ENCODE measurements at regions not wholly inside any gene's neighbourhood (a gene's known extent, or its start where the extent isn't known, plus 50 kb on each side); places are given as distances from the start of the nearest gene placed in this dataset.

DNA sequence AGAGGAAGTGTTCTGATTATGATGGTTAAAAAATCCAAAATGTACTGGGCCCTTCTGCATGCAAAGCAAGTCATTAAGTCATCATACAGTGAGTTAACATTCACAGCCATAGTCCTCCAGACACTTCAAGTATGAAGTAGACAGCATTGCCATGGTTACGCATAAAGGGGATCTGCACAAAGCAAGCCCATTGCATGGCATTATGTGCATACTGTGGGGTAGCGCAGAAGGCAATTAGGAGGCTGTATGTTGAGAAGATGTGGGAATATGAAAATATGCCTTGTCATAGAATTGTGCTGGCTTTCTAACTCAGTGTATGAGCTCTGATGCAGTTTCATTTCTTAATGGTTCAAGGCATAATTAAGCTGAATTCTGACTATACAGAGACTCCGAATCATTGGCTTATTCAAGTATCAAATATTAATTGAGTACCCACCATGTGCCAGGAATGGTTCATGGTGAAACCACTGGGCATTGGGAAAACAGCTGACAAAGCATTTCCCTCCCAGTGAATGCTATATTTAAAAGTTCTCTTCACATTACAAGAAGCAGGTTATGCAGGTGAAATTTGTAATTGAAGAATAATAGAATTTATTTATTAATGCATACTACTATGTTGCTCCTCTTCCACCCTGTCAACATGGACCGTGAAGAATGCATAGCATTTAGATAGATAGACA, 588.9 kb downstream of the ZNF674 start:
- H3K4me3 Mint-ChIP-seq, result no peak overlapping the region
- peaks cover 0 to 19% (median 7%) of the 10 kb centered on the region in 7 donors for H3K9me3 Mint-ChIP-seq
- DNase-seq, result no peak

DNA sequence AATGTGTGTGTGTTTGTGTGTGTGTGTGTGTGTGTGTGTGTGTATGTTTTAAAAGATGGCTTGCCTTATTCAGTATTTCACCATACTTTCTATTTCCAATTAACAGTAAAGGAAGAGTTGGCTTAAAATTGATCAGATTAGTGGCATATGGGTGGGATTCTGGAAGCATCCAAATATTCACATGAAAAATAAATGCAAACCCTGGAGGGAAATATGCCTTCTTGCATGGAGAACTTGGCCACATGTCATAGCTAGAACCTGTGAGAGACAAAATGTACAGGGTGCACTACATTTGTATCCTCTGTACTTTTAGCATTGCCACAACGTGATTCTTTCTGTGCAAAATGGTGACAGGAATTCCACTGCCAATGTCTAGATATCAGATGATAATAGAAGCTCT, 589.6 kb downstream of the ZNF674 start:
- H3K9me3 ChIP-seq (replicated peaks in 1 of 2; ENCODE audit: control insufficient read depth in 1 of 2, insufficient read depth in 1 of 2, low read length in 2 of 2), result peaks cover 8 to 9% of the 10 kb centered on the region in 2 donors
- H3K36me3 ChIP-seq (replicated peaks in 1 of 2; ENCODE audit: control insufficient read depth in 1 of 2, insufficient read depth in 2 of 2, low read length in 2 of 2), result no peaks in the 10 kb centered on the region

More for the DNA sequence above, 588.9 kb downstream of the ZNF674 start:
- H3K27me3 Mint-ChIP-seq (ENCODE audit: low read depth in 3 of 3), result peaks cover 0 to 14% (median 0%) of the 10 kb centered on the region in 3 donors
- no peak overlapping the region for H3K4me3 ChIP-seq (replicated peaks in 1 of 3; ENCODE audit: low read depth in 2 of 3, low read length in 3 of 3)
- TF ChIP-seq, protein P1, sequence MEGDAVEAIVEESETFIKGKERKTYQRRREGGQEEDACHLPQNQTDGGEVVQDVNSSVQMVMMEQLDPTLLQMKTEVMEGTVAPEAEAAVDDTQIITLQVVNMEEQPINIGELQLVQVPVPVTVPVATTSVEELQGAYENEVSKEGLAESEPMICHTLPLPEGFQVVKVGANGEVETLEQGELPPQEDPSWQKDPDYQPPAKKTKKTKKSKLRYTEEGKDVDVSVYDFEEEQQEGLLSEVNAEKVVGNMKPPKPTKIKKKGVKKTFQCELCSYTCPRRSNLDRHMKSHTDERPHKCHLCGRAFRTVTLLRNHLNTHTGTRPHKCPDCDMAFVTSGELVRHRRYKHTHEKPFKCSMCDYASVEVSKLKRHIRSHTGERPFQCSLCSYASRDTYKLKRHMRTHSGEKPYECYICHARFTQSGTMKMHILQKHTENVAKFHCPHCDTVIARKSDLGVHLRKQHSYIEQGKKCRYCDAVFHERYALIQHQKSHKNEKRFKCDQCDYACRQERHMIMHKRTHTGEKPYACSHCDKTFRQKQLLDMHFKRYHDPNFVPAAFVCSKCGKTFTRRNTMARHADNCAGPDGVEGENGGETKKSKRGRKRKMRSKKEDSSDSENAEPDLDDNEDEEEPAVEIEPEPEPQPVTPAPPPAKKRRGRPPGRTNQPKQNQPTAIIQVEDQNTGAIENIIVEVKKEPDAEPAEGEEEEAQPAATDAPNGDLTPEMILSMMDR (IDR thresholded peaks at IDR 0.05), result no peak
- no peak overlapping the region for H2AFZ ChIP-seq (ENCODE audit: insufficient read depth, low read depth, low read length, poor library complexity, severe bottlenecking)
- no peaks in the 10 kb centered on the region for H4K20me1 ChIP-seq (ENCODE audit: insufficient read depth, low read length)
- H3K36me3 ChIP-seq (replicated peaks in 1 of 2; ENCODE audit: control insufficient read depth in 1 of 2, insufficient read depth in 2 of 2, low read length in 2 of 2), result no peaks in the 10 kb centered on the region
- H3K27me3 ChIP-seq (ENCODE audit: control insufficient read depth in 2 of 2, insufficient read depth in 2 of 2, low read length in 2 of 2), result peaks cover 0 to 6% of the 10 kb centered on the region in 2 donors
- no peak overlapping the region for H3K27ac Mint-ChIP-seq
- H3K27ac ChIP-seq (ENCODE audit: low read depth in 1 of 2, low read length in 2 of 2), result no peak overlapping the region
- no peaks in the 10 kb centered on the region for H3K4me1 Mint-ChIP-seq
- no peak overlapping the region for H3K9ac ChIP-seq (ENCODE audit: insufficient read depth, low read length, poor library complexity, severe bottlenecking)
- H3K4me1 ChIP-seq (ENCODE audit: control insufficient read depth in 1 of 2, insufficient read depth in 2 of 2, low read length in 2 of 2), result no peaks in the 10 kb centered on the region
- H3K4me2 ChIP-seq (replicated peaks; ENCODE audit: extremely low read depth, low read length, poor library complexity, severe bottlenecking), result no peak overlapping the region
- WGBS (ENCODE audit: insufficient coverage), result no CpG with 5 or more reads among the region's 4 CpGs
- no peaks in the 10 kb centered on the region for H3K79me2 ChIP-seq (ENCODE audit: insufficient read depth, low read length)
- H3K9me3 ChIP-seq (replicated peaks in 1 of 2; ENCODE audit: control insufficient read depth in 1 of 2, insufficient read depth in 1 of 2, low read length in 2 of 2), result peaks cover 8 to 9% of the 10 kb centered on the region in 2 donors
- intact Hi-C loops (cut with micrococcal nuclease), result no loop called here
- H3K36me3 Mint-ChIP-seq, result no peaks in the 10 kb centered on the region

More for the DNA sequence above, 589.6 kb downstream of the ZNF674 start:
- no peak overlapping the region for H3K4me2 ChIP-seq (replicated peaks; ENCODE audit: extremely low read depth, low read length, poor library complexity, severe bottlenecking)
- H3K27me3 Mint-ChIP-seq (ENCODE audit: low read depth in 3 of 3), result peaks cover 0 to 16% (median 0%) of the 10 kb centered on the region in 3 donors
- TF ChIP-seq, protein P1 (IDR thresholded peaks at IDR 0.05), result no peak
- no peak overlapping the region for H3K27ac ChIP-seq (ENCODE audit: low read depth in 1 of 2, low read length in 2 of 2)
- no peak overlapping the region for H3K27ac Mint-ChIP-seq
- no peaks in the 10 kb centered on the region for H4K20me1 ChIP-seq (ENCODE audit: insufficient read depth, low read length)
- no CpG with 5 or more reads among the region's 1 CpG for WGBS (ENCODE audit: insufficient coverage)
- H3K4me1 Mint-ChIP-seq, result no peaks in the 10 kb centered on the region
- H3K9me3 Mint-ChIP-seq, result peaks cover 0 to 13% (median 7%) of the 10 kb centered on the region in 7 donors
- no peak overlapping the region for H3K4me3 ChIP-seq (replicated peaks in 1 of 3; ENCODE audit: low read depth in 2 of 3, low read length in 3 of 3)
- H3K4me3 Mint-ChIP-seq, result no peak overlapping the region
- no peak for DNase-seq
- no peak overlapping the region for H3K9ac ChIP-seq (ENCODE audit: insufficient read depth, low read length, poor library complexity, severe bottlenecking)
- H3K36me3 Mint-ChIP-seq, result no peaks in the 10 kb centered on the region
- intact Hi-C loops (cut with micrococcal nuclease), result no loop called here
- H2AFZ ChIP-seq (ENCODE audit: insufficient read depth, low read depth, low read length, poor library complexity, severe bottlenecking), result no peak overlapping the region
- no peaks in the 10 kb centered on the region for H3K4me1 ChIP-seq (ENCODE audit: control insufficient read depth in 1 of 2, insufficient read depth in 2 of 2, low read length in 2 of 2)
- H3K27me3 ChIP-seq (ENCODE audit: control insufficient read depth in 2 of 2, insufficient read depth in 2 of 2, low read length in 2 of 2), result peaks cover 0 to 6% of the 10 kb centered on the region in 2 donors
- no peaks in the 10 kb centered on the region for H3K79me2 ChIP-seq (ENCODE audit: insufficient read depth, low read length)
